Endothelial cell (in vitro differentiated cells): ENCODE measurements at regions not wholly inside any gene's neighbourhood (a gene's known extent, or its start where the extent isn't known, plus 50 kb on each side); places are given as distances from the start of the nearest gene placed in this dataset.

Source experiments
- DNase-seq: peaks from one replicate; pipeline ENCODE4 v3.0.0; 2021; ENCODE audit warnings: low spot score
- H3K27ac Mint-ChIP-seq: one replicate; pipeline ENCODE4 v1.8.0; 2021; ENCODE audit warnings: mixed read lengths, inconsistent platforms; ENCODE audit not compliant: unreplicated experiment
- H3K27me3 Mint-ChIP-seq: one replicate; pipeline ENCODE4 v1.8.0; 2021; ENCODE audit warnings: mild to moderate bottlenecking, moderate library complexity, mixed read lengths, inconsistent platforms; ENCODE audit not compliant: unreplicated experiment
- H3K36me3 Mint-ChIP-seq: one replicate; pipeline ENCODE4 v1.8.0; 2021; ENCODE audit warnings: mild to moderate bottlenecking, low read depth, mixed read lengths, inconsistent platforms; ENCODE audit not compliant: unreplicated experiment
- H3K4me1 Mint-ChIP-seq: one replicate; pipeline ENCODE4 v1.8.0; 2021; ENCODE audit warnings: mild to moderate bottlenecking, mixed read lengths, inconsistent platforms; ENCODE audit not compliant: unreplicated experiment
- H3K4me3 Mint-ChIP-seq: one replicate; pipeline ENCODE4 v1.8.0; 2021; ENCODE audit warnings: mild to moderate bottlenecking, mixed read lengths, inconsistent platforms; ENCODE audit not compliant: unreplicated experiment
- H3K9me3 Mint-ChIP-seq: one replicate; pipeline ENCODE4 v1.8.0; 2021; ENCODE audit warnings: mixed read lengths, inconsistent platforms; ENCODE audit not compliant: unreplicated experiment
- CTCF ChIP-seq: fragments of 200-600 bp; sonication (generic); IDR thresholded peaks from one replicate; pipeline ENCODE4 v1.5.0; 2021; ENCODE audit warnings: antibody characterized with exemption; ENCODE audit not compliant: unreplicated experiment

- Mint-ChIP-seq H3K27ac (no peak overlapping the region), H3K4me3 (no peak overlapping the region), H3K4me1 (no peaks in the 10 kb centered on the region), H3K36me3 (no peaks in the 10 kb centered on the region), H3K27me3 (peaks cover 2% of the 10 kb centered on the region), H3K9me3 (no peaks in the 10 kb centered on the region)
- no peak for TF ChIP-seq CTCF
- DNase-seq = no peak
Measured at GRCh38 chr14:41418851-41419250, 187.8 kb upstream of the LRFN5 start.

- no peak overlapping the region for H3K27ac Mint-ChIP-seq
- no peak for DNase-seq
- H3K9me3 Mint-ChIP-seq = no peaks in the 10 kb centered on the region
- TF ChIP-seq CTCF = no peak
- H3K4me3 Mint-ChIP-seq = no peak overlapping the region
- no peaks in the 10 kb centered on the region for H3K27me3 Mint-ChIP-seq
- peaks cover 4% of the 10 kb centered on the region for H3K4me1 Mint-ChIP-seq
- H3K36me3 Mint-ChIP-seq = no peaks in the 10 kb centered on the region
Measured at GRCh38 chr14:41409806-41410205, 196.9 kb upstream of the LRFN5 start.

GRCh38 chr14:41404126-41404525 lies 202.6 kb upstream of the LRFN5 start:
- Mint-ChIP-seq H3K27ac (no peak overlapping the region), H3K4me3 (no peak overlapping the region), H3K27me3 (no peaks in the 10 kb centered on the region)

GRCh38 chr14:41403360-41403759 lies 203.3 kb upstream of the LRFN5 start:
- DNase-seq = no peak
- peaks cover 4% of the 10 kb centered on the region for H3K4me1 Mint-ChIP-seq
- no peaks in the 10 kb centered on the region for H3K9me3 Mint-ChIP-seq
- no peak overlapping the region for H3K27ac Mint-ChIP-seq
- no peak overlapping the region for H3K4me3 Mint-ChIP-seq
- no peaks in the 10 kb centered on the region for H3K36me3 Mint-ChIP-seq
- no peaks in the 10 kb centered on the region for H3K27me3 Mint-ChIP-seq
- no peak for TF ChIP-seq CTCF

More at GRCh38 chr14:41404126-41404525, 202.6 kb upstream of the LRFN5 start:
- TF ChIP-seq CTCF = no peak
- DNase-seq = no peak
- Mint-ChIP-seq H3K9me3 (no peaks in the 10 kb centered on the region), H3K36me3 (no peaks in the 10 kb centered on the region), H3K4me1 (peaks cover 4% of the 10 kb centered on the region)

GRCh38 chr14:41397926-41398325 lies 208.8 kb upstream of the LRFN5 start:
- H3K27ac Mint-ChIP-seq = no peak overlapping the region

More at GRCh38 chr14:41397926-41398325, 208.8 kb upstream of the LRFN5 start:
- TF ChIP-seq CTCF = no peak
- H3K9me3 Mint-ChIP-seq = no peaks in the 10 kb centered on the region
- no peak for DNase-seq
- no peak overlapping the region for H3K4me3 Mint-ChIP-seq
- H3K4me1 Mint-ChIP-seq = no peaks in the 10 kb centered on the region
- H3K27me3 Mint-ChIP-seq = no peaks in the 10 kb centered on the region
- no peaks in the 10 kb centered on the region for H3K36me3 Mint-ChIP-seq
